ENCODE measurements at regions not wholly inside any gene's neighbourhood (a gene's known extent, or its start where the extent isn't known, plus 50 kb on each side); places are given as distances from the start of the nearest gene placed in this dataset.
"Not testable (repeated sequence)": the region's sequence is repeated elsewhere in the genome, so short reads cannot be mapped to it uniquely, and the experiment has no call there.

DNA sequence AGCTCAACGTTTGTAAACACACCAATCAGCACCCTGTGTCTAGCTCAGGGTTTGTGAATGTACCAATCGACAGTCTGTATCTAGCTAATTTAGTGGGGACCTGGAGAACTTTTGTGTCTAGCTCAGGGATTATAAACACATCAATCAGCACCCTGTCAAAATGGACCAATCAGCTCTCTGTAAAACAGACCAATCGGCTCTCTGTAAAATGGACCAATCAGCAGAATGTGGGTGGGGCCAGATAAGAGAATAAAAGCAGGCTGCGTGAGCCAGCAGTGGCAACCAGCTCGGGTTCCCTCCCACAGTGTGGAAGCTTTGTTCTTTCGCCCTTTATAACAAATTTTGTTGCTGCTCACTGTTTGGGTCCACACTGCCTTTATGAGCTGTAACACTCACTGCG is 136.3 kb upstream of the JADE1 start:
- TF ChIP-seq, protein P1, sequence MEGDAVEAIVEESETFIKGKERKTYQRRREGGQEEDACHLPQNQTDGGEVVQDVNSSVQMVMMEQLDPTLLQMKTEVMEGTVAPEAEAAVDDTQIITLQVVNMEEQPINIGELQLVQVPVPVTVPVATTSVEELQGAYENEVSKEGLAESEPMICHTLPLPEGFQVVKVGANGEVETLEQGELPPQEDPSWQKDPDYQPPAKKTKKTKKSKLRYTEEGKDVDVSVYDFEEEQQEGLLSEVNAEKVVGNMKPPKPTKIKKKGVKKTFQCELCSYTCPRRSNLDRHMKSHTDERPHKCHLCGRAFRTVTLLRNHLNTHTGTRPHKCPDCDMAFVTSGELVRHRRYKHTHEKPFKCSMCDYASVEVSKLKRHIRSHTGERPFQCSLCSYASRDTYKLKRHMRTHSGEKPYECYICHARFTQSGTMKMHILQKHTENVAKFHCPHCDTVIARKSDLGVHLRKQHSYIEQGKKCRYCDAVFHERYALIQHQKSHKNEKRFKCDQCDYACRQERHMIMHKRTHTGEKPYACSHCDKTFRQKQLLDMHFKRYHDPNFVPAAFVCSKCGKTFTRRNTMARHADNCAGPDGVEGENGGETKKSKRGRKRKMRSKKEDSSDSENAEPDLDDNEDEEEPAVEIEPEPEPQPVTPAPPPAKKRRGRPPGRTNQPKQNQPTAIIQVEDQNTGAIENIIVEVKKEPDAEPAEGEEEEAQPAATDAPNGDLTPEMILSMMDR (conservative IDR thresholded peaks at IDR 0.05; ENCODE audit: low read length), result not testable (repeated sequence)
- not testable (repeated sequence) for TF ChIP-seq EZH2phosphoT487 (IDR thresholded peaks at IDR 0.05; ENCODE audit: borderline replicate concordance)
